SKM-1 treated with dmso at 0.1 percent for 144 hours (cell line): ENCODE measurements at regions not wholly inside any gene's neighbourhood (a gene's known extent, or its start where the extent isn't known, plus 50 kb on each side); places are given as distances from the start of the nearest gene placed in this dataset.

Experiments
- DNase-seq: peaks from one replicate; lab custom pipeline; 2025; ENCODE audit not compliant: unreplicated experiment; lab: John Stamatoyannopoulos, UW

DNA sequence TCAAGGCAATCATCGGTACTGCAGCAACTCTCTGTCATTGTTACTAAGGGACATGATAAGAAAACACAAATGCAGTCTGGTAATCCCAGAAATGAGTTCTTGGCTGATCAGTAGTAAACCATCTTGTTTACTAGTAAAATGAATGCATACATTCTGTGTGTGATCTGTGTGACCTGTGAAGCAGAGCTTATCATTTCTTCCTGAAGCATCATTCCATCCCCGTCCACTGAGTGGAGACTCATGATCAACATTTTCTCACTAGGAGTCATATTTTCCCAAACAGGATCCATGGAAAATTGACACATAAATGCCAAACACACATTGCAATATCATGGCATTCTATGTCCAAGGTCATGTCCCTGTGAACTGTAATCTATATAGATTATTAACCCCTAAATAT lies 226.1 kb downstream of the ANKRD50 start:
- DNase-seq: no peak

DNA sequence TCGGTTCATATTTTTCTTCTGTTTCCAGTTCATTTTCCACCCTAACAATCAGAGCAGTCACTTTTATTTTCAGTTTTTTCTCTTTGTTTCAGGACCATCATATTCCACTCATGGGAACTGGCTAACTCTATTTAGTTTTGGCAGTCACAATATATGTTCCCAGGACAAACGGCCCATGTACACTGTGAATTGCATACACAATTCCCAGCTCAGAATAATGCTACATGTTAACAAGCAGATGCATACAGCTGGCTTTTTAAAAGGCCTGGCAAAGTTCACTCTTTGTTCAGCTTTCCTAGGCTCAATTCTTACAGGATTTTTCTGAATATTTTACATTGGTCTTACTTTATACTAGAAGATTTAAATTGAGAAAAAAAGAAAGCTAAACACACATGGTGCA lies 224.9 kb downstream of the ANKRD50 start:
- DNase-seq: no peak

- no peak for DNase-seq
These were observed 221.0 kb downstream of the ANKRD50 start for GRCh38 chr4:124491361-124492145.

- DNase-seq: no peak
These were observed 213.3 kb downstream of the ANKRD50 start for GRCh38 chr4:124499261-124499660.

GRCh38 chr4:124501576-124501975 lies 211.0 kb downstream of the ANKRD50 start:
- no peak for DNase-seq

DNA sequence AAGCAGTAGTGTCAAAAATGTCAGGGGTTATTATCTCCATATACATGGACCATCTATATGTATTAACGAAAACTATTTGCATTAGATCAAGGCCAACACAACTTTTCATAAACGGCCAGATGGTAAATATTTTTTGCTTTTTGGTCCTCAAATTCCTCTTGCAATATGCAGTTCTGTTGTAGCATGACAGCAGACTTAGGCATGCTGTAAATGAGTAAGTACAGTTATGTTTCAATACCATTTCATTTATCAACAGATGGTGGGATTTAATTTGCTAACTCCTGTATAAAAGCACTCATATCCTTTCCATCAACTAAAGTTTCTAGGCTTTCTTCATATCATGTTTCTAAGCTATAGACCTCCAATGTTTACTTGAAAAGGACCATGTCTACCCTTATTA lies 208.1 kb downstream of the ANKRD50 start:
- no peak for DNase-seq

- DNase-seq: no peak
These were observed 207.3 kb downstream of the ANKRD50 start for GRCh38 chr4:124505211-124505610.

GRCh38 chr4:124509151-124509550 lies 203.4 kb downstream of the ANKRD50 start:
- no peak for DNase-seq

- DNase-seq: no peak
These were observed 197.9 kb downstream of the ANKRD50 start for GRCh38 chr4:124514588-124514987.

GRCh38 chr4:124515591-124515990 lies 196.9 kb downstream of the ANKRD50 start:
- DNase-seq: no peak

GRCh38 chr4:124519196-124519595 lies 193.3 kb downstream of the ANKRD50 start:
- no peak for DNase-seq

DNA sequence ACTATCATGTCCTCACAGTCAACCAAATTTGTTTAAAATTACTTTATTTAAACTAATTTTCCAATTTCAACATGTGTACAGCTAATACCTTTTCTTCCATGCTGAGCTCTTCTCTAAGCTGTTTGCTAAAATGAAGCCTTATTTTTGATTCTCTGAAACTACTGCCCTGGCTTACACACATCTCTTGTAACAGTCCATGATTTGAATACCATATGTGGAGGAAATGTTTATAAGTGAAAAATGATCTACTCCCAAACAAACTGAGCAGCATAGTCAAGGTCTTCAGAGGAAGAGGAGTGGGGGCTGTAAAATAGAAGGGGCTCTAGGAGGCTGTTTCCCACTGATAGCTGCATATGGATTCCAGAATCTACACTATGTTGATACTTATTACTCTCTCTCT lies 188.7 kb downstream of the ANKRD50 start:
- DNase-seq: no peak

- DNase-seq: no peak
These were observed 187.0 kb downstream of the ANKRD50 start for GRCh38 chr4:124525524-124525923.

GRCh38 chr4:124526331-124526730 lies 186.2 kb downstream of the ANKRD50 start:
- DNase-seq: no peak

DNA sequence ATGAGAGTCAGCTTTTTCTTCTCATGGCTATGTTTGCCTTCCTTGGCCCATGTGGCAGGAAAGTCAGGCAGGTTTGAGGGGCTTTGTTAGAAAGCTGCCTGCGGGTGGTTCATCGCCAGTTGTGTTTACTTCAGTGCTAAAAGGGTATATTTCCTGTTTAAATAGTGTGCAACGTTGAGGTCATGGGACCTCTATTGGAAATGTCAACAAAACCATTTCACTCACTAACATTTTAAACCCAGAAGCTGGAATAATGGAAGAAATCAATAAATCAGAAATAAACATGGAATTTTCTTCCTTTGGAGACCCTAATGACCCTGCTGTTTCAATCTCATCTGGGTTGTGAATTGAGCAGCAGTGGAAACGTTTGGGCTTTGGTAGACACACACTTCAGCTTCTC lies 185.8 kb downstream of the ANKRD50 start:
- DNase-seq: no peak

DNA sequence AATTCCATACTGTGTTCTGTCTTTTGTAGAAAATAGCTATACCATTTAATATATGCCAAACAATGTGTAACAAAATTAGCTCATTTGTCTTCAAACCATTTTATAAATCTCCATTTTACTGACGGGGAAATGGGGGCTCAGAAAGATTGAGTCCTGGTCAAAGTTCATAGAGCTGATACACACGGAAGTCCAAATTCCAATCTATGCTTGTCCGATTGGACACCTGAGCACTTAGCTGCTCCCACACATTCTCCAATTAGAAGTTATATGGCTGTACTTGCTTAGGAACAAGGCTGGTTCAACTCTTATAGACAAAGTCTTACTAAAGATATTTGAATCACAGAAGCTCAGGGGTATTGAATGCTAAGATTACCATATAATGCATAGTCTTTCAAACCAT lies 185.2 kb downstream of the ANKRD50 start:
- DNase-seq: no peak

GRCh38 chr4:124529131-124529530 lies 183.4 kb downstream of the ANKRD50 start:
- no peak for DNase-seq

DNA sequence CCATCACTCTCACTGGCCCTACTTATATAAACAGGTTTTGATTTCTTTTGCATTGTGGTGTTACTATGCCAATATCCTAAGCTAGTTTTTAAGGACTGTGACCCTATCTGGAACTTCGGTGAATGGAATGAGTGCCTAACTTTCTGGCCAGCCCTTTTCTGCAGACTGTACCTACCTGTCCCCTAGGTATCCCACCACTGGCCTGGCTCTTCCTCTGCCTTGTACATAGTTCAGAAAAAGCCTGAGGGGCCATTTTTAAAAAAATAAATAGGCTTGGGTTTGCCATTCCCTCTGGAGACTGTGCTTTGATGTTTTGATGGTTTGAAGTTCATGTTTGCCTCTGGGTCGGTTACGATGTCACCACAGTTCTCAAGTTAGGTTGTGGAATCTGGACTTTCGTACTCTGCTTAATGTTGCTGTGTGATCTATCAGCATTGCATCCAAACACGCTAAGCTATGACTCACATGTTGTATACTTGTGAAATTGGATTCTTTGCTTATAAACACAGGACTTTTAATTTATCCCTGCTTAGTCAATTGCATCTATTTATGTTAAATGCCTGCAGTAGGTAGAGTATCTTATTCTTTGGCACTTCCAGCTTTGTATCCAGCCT lies 182.0 kb downstream of the ANKRD50 start:
- DNase-seq: no peak

- no peak for DNase-seq
These were observed 178.4 kb downstream of the ANKRD50 start for GRCh38 chr4:124534131-124534530.

- DNase-seq: no peak
These were observed 177.5 kb downstream of the ANKRD50 start for GRCh38 chr4:124535003-124535402.

- DNase-seq: no peak
These were observed 175.6 kb downstream of the ANKRD50 start for GRCh38 chr4:124536946-124537345.

DNA sequence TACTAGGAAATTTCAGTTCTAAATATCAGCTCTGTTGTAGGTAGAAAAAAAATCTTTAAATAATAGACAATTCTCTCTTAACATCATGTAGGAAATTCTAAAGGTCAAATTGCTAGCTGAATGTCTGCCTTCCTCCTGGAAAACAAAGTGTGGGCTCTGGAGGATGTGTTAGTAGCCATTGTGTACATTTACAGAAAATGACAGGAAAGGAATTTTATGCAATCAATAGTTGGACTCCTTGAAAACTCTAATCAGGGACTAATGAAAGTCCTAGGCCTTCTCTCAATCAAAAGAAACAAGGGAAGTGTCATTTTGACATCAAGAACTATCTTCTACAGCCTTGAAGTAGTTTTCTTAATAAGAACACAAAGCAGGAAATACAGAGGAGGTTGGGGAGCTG lies 174.6 kb downstream of the ANKRD50 start:
- no peak for DNase-seq

DNA sequence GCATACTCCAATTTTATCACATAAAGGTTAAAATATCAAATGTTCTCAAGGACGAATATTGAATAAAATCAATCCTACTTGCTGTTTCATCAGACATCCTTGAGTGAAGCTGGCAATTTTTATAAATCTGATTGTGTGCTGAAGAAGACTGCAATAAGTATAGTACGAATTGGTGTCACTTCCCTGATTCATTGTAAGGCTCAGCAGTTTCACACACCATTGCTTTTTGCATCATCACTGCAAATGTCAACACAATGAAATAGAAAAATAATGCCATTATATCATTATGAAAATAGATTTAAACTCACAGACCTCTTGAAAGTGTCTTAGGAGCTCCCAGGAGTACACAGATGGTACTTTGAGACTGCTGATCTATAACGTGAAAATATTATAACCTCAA lies 172.5 kb downstream of the ANKRD50 start:
- no peak for DNase-seq
